BLaER1 treated with 17β-estradiol and CSF1 and Interleukin-3, amounts not matched to agents 10 nM and 100 nM (cell line): ENCODE measurements at regions not wholly inside any gene's neighbourhood (a gene's known extent, or its start where the extent isn't known, plus 50 kb on each side); places are given as distances from the start of the nearest gene placed in this dataset.
"Not testable (repeated sequence)": the region's sequence is repeated elsewhere in the genome, so short reads cannot be mapped to it uniquely, and the experiment has no call there.

Experiments
- H3K27ac ChIP-seq, 11 experiments: shearing (Covaris generic); formaldehyde crosslinking; 2 replicates each; pipeline ENCODE4 v1.8.1; 2022
- H3K27me3 ChIP-seq, 11 experiments: shearing (Covaris generic); formaldehyde crosslinking; 2 replicates each; pipeline ENCODE4 v1.8.1; 2022
- H3K36me3 ChIP-seq, 11 experiments: shearing (Covaris generic); formaldehyde crosslinking; 2 replicates each; pipeline ENCODE4 v1.8.1; 2022
- H3K4me1 ChIP-seq, 10 experiments: shearing (Covaris generic); formaldehyde crosslinking; 2 replicates each; pipeline ENCODE4 v1.8.1; 2022
- H3K4me2 ChIP-seq, 11 experiments: shearing (Covaris generic); formaldehyde crosslinking; 2 replicates each; pipeline ENCODE4 v1.8.1; 2022
- H3K4me3 ChIP-seq, 10 experiments: shearing (Covaris generic); formaldehyde crosslinking; 2 replicates each; pipeline ENCODE4 v1.8.1; 2022
- H3K9ac ChIP-seq, 11 experiments: shearing (Covaris generic); formaldehyde crosslinking; 2 replicates each; pipeline ENCODE4 v1.8.1; 2022
- H3K9me3 ChIP-seq, 11 experiments: shearing (Covaris generic); formaldehyde crosslinking; replicated peaks in 1 of 11; 2 replicates each; pipeline ENCODE4 v1.8.1; 2022
- H4K20me1 ChIP-seq, 11 experiments: shearing (Covaris generic); formaldehyde crosslinking; 2 replicates each; pipeline ENCODE4 v1.8.1; 2022
- Cebpa-rat ChIP-seq, 11 experiments: shearing (Covaris generic); IDR thresholded peaks; 2 replicates each; pipeline ENCODE4 v1.8.1; 2022

GRCh38 chr5:120927950-120928530 is 463.9 kb downstream of the PRR16 start:
- no peaks in the 10 kb centered on the region for H3K36me3 ChIP-seq
- no peak for TF ChIP-seq Cebpa-rat (IDR thresholded peaks at IDR 0.05)
- peaks cover 0 to 5% (median 0%) of the 10 kb centered on the region in 10 experiments; a peak in 1 of 20 replicates for H3K4me1 ChIP-seq
- H3K4me2 ChIP-seq = no peak overlapping the region
- H3K27ac ChIP-seq = no peak overlapping the region
- H3K27me3 ChIP-seq = no peaks in the 10 kb centered on the region
- no peaks in the 10 kb centered on the region for H4K20me1 ChIP-seq
- no peak overlapping the region for H3K4me3 ChIP-seq
- H3K9ac ChIP-seq = no peak overlapping the region
- H3K9me3 ChIP-seq = peaks cover 0 to 11% (median 0%) of the 10 kb centered on the region in 11 experiments; a peak in 3 of 22 replicates

DNA sequence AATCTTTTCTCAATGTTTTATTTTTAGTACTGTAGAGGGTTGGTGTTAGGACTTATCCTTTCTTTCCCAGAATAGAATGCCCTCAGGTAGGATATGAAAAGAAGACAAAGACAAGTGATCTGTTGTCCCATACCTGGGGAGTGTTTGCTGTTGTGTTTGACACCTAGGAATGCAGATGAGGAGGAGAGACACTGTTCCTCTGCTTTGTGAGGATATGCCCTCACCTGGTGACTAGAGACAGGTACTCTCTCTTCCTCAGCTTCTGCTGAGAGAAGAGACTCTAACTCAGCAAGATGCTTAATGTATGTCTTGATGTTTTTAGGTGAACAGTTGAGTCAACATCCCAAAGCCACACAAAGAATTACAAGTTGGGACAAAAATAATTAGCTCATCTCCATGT is 468.4 kb downstream of the PRR16 start:
- H3K27me3 ChIP-seq = no peaks in the 10 kb centered on the region
- no peak overlapping the region for H3K9ac ChIP-seq

DNA sequence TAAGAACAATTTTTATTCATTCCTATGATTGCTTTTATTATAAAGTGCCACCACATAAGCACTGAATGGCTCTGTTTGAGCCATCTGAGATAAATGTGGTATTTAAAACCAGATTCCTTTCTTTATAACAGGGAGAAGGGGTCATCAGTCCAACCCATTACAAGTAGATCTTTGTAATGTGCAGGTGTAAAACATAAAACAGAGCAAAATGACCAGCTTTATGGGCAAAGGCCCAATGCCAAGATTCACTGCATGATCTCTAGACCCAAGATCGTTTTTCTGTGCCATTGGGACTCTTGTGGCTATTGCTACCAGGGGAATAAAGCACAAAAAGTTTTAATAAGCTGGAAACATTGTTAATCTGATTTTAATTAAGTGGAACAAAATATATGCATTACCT is 469.9 kb downstream of the PRR16 start:
- Histone ChIP-seq H3K36me3 (no peaks in the 10 kb centered on the region), H3K4me3 (no peak overlapping the region), H3K9ac (no peak overlapping the region), H4K20me1 (no peaks in the 10 kb centered on the region), H3K4me2 (no peak overlapping the region), H3K9me3 (peaks cover 0 to 15% (median 10%) of the 10 kb centered on the region in 11 experiments; a peak in 10 of 22 replicates), H3K27ac (no peak overlapping the region), H3K27me3 (no peaks in the 10 kb centered on the region), H3K4me1 (peaks cover 0 to 26% (median 0%) of the 10 kb centered on the region in 10 experiments; a peak in 6 of 20 replicates)
- TF ChIP-seq Cebpa-rat (IDR thresholded peaks at IDR 0.05) = no peak

More for the DNA sequence above, 468.4 kb downstream of the PRR16 start:
- Histone ChIP-seq H4K20me1 (no peaks in the 10 kb centered on the region), H3K36me3 (no peaks in the 10 kb centered on the region), H3K4me3 (no peak overlapping the region), H3K4me2 (no peak overlapping the region), H3K9me3 (peaks cover 0 to 13% (median 10%) of the 10 kb centered on the region in 11 experiments; a peak in 12 of 22 replicates), H3K4me1 (peaks cover 0 to 26% (median 0%) of the 10 kb centered on the region in 10 experiments; a peak in 6 of 20 replicates), H3K27ac (no peak overlapping the region)
- no peak for TF ChIP-seq Cebpa-rat (IDR thresholded peaks at IDR 0.05)

DNA sequence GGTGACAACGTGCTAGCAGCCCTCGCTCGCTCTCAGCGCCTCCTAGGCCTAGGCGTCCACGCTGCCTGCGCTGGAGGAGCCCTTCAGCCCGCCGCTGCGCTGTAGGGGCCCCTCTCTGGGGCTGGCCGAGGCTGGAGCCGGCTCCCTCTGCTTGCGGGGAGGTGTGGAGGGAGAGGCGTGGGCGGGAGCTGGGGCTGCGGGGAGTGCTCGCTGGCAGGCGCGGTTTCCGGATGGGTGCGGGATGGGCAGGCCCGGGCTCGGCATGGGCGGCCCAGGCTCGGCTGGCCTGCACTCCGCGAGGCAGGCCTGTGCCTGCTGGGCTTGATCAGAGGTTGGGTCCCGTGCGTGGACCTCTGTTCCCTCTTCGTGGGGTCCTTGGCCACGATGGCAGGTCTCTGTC is 472.6 kb downstream of the PRR16 start:
- Histone ChIP-seq H4K20me1 (no peaks in the 10 kb centered on the region), H3K4me1 (peaks cover 0 to 26% (median 0%) of the 10 kb centered on the region in 10 experiments; a peak in 6 of 20 replicates), H3K4me3 (no peak overlapping the region), H3K36me3 (no peaks in the 10 kb centered on the region), H3K27me3 (no peaks in the 10 kb centered on the region), H3K4me2 (peak overlapping the region in 3 of 11 experiments; percentile 34 to 72 (median 52); a peak in 4 of 22 replicates), H3K9me3 (peaks cover 0 to 15% (median 10%) of the 10 kb centered on the region in 11 experiments; a peak in 10 of 22 replicates), H3K27ac (no peak overlapping the region), H3K9ac (no peak overlapping the region)
- no peak for TF ChIP-seq Cebpa-rat (IDR thresholded peaks at IDR 0.05)

DNA sequence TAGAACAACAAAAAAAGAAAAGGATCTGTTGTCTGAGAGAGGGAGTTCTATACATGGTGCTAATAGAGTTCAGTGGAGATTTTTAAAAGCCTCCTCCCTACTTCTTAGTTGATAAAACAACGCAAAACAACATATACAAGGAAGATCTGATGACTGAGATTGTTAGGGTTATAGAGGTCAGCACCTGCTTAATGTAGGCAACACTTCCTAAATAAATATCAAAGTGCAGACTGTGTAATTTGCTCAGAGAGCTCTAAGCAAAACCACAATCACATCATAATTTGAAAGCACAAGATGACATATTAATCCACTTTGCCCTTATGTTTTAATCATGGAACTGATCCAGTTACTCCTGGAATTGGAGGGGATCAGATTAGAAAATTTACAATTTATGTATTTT is 474.5 kb downstream of the PRR16 start:
- peaks cover 0 to 28% (median 0%) of the 10 kb centered on the region in 10 experiments; a peak in 6 of 20 replicates for H3K4me1 ChIP-seq
- no peaks in the 10 kb centered on the region for H3K36me3 ChIP-seq
- H3K4me3 ChIP-seq = no peak overlapping the region
- no peak overlapping the region for H3K9ac ChIP-seq
- H4K20me1 ChIP-seq = no peaks in the 10 kb centered on the region
- no peak overlapping the region for H3K4me2 ChIP-seq
- H3K9me3 ChIP-seq = peaks cover 0 to 15% (median 10%) of the 10 kb centered on the region in 11 experiments; a peak in 10 of 22 replicates
- no peak for TF ChIP-seq Cebpa-rat (IDR thresholded peaks at IDR 0.05)
- no peaks in the 10 kb centered on the region for H3K27me3 ChIP-seq
- no peak overlapping the region for H3K27ac ChIP-seq

DNA sequence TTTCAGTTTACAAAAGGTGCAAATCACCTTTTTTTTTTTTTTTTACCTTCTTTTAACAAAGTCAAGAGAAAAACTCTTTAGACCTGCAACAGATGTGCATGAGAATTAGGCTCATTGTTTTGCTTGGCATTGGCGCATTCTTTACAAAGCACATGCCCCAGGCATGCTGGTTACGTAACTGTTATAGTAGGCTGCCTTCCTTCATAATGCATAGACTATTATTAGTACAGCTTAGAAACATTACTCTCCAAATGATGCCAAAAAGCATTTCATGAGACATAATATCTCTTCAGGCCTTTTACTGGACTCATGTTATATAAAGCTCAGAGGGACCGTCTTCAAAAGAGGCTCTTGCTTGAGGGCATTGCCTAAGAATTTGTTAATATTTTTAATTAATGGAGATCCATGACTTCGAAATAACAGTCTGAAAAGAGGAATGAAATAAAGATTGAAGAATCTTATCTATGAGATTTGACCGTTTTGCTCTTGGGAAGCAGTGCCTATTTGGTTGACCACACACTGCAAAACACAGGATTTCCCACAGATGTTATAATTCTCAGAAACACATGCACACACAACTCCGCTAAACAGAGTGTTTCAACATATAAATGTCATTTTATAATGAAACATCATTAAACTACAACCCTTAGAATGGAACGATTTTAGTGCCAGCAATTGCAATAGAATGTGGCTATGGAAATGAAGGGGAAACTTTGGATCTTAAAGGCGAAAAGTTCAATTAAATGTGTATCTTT is 478.7 kb downstream of the PRR16 start:
- Histone ChIP-seq H3K4me2 (no peak overlapping the region), H3K9me3 (no peaks in the 10 kb centered on the region), H3K27ac (no peak overlapping the region), H3K4me3 (no peak overlapping the region), H4K20me1 (no peaks in the 10 kb centered on the region), H3K4me1 (peaks cover 0 to 10% (median 0%) of the 10 kb centered on the region in 10 experiments; a peak in 3 of 20 replicates), H3K36me3 (no peaks in the 10 kb centered on the region), H3K9ac (no peak overlapping the region), H3K27me3 (no peaks in the 10 kb centered on the region)
- TF ChIP-seq Cebpa-rat (IDR thresholded peaks at IDR 0.05) = no peak

- H3K36me3 ChIP-seq, H3K9ac ChIP-seq: not testable (repeated sequence)
- peaks cover 24 to 37% (median 27%) of the 10 kb centered on the region in 11 experiments for H3K9me3 ChIP-seq
Observed at GRCh38 chr5:120949596-120949995, 485.5 kb downstream of the PRR16 start.

GRCh38 chr5:120953445-120953844 is 489.3 kb downstream of the PRR16 start:
- H3K4me2 ChIP-seq, H3K4me3 ChIP-seq, H3K9ac ChIP-seq, H3K36me3 ChIP-seq, H3K27ac ChIP-seq, H3K4me1 ChIP-seq, H3K27me3 ChIP-seq, H4K20me1 ChIP-seq: not testable (repeated sequence)
- H3K9me3 ChIP-seq = peaks cover 24 to 38% (median 27%) of the 10 kb centered on the region in 11 experiments

More at GRCh38 chr5:120949596-120949995, 485.5 kb downstream of the PRR16 start:
- H3K4me3 ChIP-seq, H3K4me2 ChIP-seq, H3K27ac ChIP-seq, H3K27me3 ChIP-seq, H4K20me1 ChIP-seq, H3K4me1 ChIP-seq: not testable (repeated sequence)

GRCh38 chr5:120954255-120954654 is 490.2 kb downstream of the PRR16 start:
- H3K27ac ChIP-seq = no peak overlapping the region
- H3K4me3 ChIP-seq = no peak overlapping the region
- no peaks in the 10 kb centered on the region for H4K20me1 ChIP-seq
- no peak overlapping the region for H3K4me2 ChIP-seq
- TF ChIP-seq Cebpa-rat (IDR thresholded peaks at IDR 0.05) = no peak
- H3K4me1 ChIP-seq = no peaks in the 10 kb centered on the region
- no peaks in the 10 kb centered on the region for H3K27me3 ChIP-seq
- no peak overlapping the region for H3K9ac ChIP-seq
- H3K9me3 ChIP-seq = peaks cover 24 to 38% (median 27%) of the 10 kb centered on the region in 11 experiments
- H3K36me3 ChIP-seq = no peaks in the 10 kb centered on the region; a peak in 1 of 22 replicates
